COLO668 (cell line): ENCODE measurements at regions not wholly inside any gene's neighbourhood (a gene's known extent, or its start where the extent isn't known, plus 50 kb on each side); places are given as distances from the start of the nearest gene placed in this dataset.
"Not testable (repeated sequence)": the region's sequence is repeated elsewhere in the genome, so short reads cannot be mapped to it uniquely, and the experiment has no call there.

Experiments used
- DNase-seq: peaks from one replicate; lab custom pipeline; 2025; ENCODE audit not compliant: unreplicated experiment; lab: John Stamatoyannopoulos, UW

GRCh38 chr9:102941868-102942267 lies 53.3 kb upstream of the CYLC2 start:
- DNase-seq, result no peak

GRCh38 chr9:102922526-102922925 lies 72.6 kb upstream of the CYLC2 start:
- DNase-seq, result no peak

GRCh38 chr9:102911185-102911584 lies 83.9 kb upstream of the CYLC2 start:
- DNase-seq, result no peak

GRCh38 chr9:102905795-102906194 lies 89.3 kb upstream of the CYLC2 start:
- not testable (repeated sequence) for DNase-seq

GRCh38 chr9:102892025-102892424 lies 103.1 kb upstream of the CYLC2 start:
- DNase-seq, result no peak

GRCh38 chr9:102888747-102889146 lies 106.4 kb upstream of the CYLC2 start:
- not testable (repeated sequence) for DNase-seq

- DNase-seq, result no peak
Observed at GRCh38 chr9:102875687-102876086, 119.4 kb upstream of the CYLC2 start.

- no peak for DNase-seq
Observed at GRCh38 chr9:102867488-102867887, 127.6 kb upstream of the CYLC2 start.

- no peak for DNase-seq
Observed at GRCh38 chr9:102862478-102862877, 132.7 kb upstream of the CYLC2 start.

- DNase-seq, result no peak
Observed at GRCh38 chr9:102855641-102856040, 139.5 kb upstream of the CYLC2 start.

- no peak for DNase-seq
Observed at GRCh38 chr9:102845827-102846371, 149.2 kb upstream of the CYLC2 start.

GRCh38 chr9:102844716-102845115 lies 150.4 kb upstream of the CYLC2 start:
- no peak for DNase-seq

GRCh38 chr9:102842423-102842822 lies 152.7 kb upstream of the CYLC2 start:
- DNase-seq, result no peak

- no peak for DNase-seq
Observed at GRCh38 chr9:102841376-102841775, 153.8 kb upstream of the CYLC2 start.

GRCh38 chr9:102840335-102840734 lies 154.8 kb upstream of the CYLC2 start:
- DNase-seq, result no peak

- DNase-seq, result no peak
Observed at GRCh38 chr9:102832814-102833213, 162.3 kb upstream of the CYLC2 start.

- no peak for DNase-seq
Observed at GRCh38 chr9:102796244-102796643, 198.9 kb upstream of the CYLC2 start.

- DNase-seq, result no peak
Observed at GRCh38 chr9:102795532-102795931, 199.6 kb upstream of the CYLC2 start.

- DNase-seq, result no peak
Observed at GRCh38 chr9:102779356-102779755, 215.8 kb upstream of the CYLC2 start.

- DNase-seq, result no peak
Observed at GRCh38 chr9:102778746-102779145, 216.4 kb upstream of the CYLC2 start.

- DNase-seq, result no peak
Observed at GRCh38 chr9:102770704-102771103, 224.4 kb upstream of the CYLC2 start.

GRCh38 chr9:102769307-102769706 lies 225.8 kb upstream of the CYLC2 start:
- DNase-seq, result no peak

- no peak for DNase-seq
Observed at GRCh38 chr9:102768002-102768401, 227.1 kb upstream of the CYLC2 start.

- DNase-seq, result no peak
Observed at GRCh38 chr9:102767076-102767475, 228.1 kb upstream of the CYLC2 start.
